D341Med (cell line): ENCODE measurements at regions not wholly inside any gene's neighbourhood (a gene's known extent, or its start where the extent isn't known, plus 50 kb on each side); places are given as distances from the start of the nearest gene placed in this dataset.

Experiments
- DNase-seq: peaks from one replicate; pipeline ENCODE4 v3.0.0; 2012; ENCODE audit warnings: low spot score

DNA sequence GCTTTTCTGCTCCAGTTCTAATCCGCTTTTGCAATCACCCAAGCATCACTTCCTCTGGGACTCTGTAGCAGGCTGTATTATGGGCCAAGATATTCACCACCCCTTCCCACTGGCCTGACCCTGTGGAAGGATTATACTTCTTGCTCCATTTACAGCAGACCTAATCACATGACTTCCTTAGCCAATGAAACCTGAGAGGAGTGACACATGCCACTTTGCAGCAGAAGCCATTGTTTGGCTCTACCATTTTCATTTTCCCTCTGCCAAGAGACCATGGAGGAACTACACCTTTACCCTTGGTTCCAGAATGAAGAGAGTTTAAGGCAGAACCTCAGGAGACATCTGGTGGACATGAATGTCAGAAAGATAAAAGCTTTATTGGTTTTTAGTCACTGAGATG lies 134.9 kb upstream of the HSD17B12 start:
- no peak for DNase-seq

- DNase-seq, result no peak
Observed at GRCh38 chr11:43546561-43547429, 133.7 kb upstream of the HSD17B12 start.

DNA sequence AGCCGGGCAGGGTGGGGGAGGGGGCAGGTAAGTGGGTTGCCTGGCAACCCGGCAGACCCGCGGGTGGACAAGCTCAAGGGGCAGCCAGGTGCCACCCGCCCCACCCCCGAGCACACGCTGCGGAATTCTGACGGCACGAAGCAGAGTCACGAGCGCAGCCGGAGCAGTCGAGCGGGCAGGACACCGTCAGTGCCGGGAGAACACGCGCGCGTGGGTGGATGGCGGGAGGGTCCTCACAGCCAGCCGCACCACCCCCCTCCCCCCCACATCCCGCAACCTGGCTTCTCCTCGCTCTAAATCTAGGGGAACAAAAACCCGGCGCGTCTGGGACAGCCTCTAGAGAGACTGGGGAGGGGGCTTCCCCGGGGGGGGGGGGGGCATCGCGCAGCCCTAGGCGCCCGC lies 133.1 kb upstream of the HSD17B12 start:
- DNase-seq, result peak; percentile 25

DNA sequence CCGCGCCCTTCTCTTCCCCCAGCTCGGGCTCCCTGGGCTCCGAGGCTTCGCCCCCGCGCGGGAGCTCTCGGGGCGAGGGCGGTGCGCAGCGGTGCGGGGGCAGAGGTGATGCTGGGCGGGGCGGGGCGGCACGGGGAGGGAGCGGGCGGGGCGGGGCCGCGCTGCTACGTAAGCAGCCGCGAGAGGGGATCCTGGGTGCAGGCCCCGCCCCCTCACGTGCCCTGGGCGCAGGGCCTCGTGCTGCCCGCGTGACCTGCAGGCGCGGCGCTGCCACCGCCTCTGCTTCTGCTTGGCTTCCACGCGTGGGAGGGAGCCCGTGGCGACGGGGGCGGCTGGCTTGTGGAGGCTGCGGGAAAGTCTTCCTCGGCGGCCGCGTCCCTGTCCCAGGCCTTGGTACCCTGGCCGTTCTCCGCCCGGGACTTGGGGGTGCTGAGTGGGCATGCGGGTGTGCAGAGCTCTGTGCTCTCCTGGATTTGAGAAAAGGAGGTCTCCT lies 132.6 kb upstream of the HSD17B12 start:
- peak; percentile 39 for DNase-seq

- DNase-seq, result no peak
Observed at GRCh38 chr11:43548916-43549315, 131.6 kb upstream of the HSD17B12 start.

GRCh38 chr11:43549624-43550023 lies 130.9 kb upstream of the HSD17B12 start:
- no peak for DNase-seq

DNA sequence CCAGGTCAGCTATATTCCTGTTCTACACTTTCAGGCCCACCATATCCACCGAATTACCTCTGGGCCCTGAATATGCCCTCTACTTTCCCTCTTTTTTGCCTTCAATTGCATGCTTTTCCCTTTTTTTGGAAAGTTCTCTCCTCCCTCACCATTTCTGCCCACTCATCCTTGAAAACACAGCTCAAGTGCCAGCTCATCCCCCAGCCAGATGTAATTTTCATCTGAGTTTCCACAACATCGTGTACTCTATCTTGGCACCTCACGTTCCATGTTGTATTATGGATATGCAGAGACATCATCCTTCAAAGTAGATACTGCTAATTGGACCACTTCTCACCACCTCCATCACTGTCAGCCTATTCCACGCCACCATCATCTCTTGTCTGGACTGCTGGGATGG lies 129.8 kb upstream of the HSD17B12 start:
- no peak for DNase-seq

DNA sequence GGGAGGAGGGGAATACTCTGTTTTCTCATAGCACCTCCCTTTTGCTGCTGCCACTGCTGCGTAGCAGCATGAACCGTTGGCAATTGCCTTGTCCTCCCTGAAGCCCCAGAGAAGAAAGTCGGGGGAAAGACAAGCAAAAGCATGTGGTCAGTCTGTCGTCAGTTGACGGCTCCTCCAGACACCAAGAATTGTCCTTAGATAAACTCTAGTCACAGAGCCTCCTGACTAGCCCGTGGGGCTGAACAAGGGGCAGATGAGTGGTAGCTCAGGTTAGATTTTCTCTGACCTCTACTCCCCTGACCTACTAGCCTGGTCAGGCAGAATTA lies 126.4 kb upstream of the HSD17B12 start:
- no peak for DNase-seq

- DNase-seq, result no peak
Observed at GRCh38 chr11:43555186-43555585, 125.4 kb upstream of the HSD17B12 start.

DNA sequence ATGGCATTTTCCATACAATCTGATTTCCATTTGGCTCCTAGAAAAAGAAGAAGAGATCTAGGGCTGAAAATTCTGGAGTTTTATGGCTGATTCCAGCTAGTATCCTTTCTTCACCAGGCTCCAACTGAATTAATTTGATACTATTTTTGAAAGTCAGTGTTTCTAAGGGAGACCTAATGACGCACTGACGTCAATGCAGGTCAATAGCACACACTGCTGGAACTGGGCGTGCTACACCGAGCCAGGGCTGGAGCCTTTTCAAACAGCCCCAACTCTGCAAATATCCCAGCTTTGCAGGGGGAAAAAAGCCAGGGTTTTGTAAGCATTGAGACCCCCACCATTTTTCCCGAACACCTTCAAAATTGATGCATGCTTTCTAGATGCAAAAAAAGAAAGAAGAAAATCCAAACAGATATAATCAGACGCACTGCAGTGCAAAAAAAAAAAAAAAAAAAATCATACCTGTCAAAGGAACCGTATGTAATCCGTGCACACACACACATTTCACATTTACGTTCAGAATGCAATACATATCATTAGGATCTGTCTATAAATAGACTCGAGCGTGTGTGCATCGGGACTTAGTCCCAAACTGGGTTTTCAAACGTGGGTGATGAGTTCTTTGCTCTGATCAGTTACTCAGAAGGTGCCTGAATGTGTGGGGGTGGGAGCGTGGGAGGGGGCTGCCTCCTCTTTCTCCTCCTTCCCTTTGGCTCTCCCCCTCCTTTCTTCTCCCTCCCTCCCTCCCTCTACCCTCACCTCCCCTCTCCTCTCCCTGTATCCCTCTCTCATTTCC lies 124.5 kb upstream of the HSD17B12 start:
- no peak for DNase-seq

DNA sequence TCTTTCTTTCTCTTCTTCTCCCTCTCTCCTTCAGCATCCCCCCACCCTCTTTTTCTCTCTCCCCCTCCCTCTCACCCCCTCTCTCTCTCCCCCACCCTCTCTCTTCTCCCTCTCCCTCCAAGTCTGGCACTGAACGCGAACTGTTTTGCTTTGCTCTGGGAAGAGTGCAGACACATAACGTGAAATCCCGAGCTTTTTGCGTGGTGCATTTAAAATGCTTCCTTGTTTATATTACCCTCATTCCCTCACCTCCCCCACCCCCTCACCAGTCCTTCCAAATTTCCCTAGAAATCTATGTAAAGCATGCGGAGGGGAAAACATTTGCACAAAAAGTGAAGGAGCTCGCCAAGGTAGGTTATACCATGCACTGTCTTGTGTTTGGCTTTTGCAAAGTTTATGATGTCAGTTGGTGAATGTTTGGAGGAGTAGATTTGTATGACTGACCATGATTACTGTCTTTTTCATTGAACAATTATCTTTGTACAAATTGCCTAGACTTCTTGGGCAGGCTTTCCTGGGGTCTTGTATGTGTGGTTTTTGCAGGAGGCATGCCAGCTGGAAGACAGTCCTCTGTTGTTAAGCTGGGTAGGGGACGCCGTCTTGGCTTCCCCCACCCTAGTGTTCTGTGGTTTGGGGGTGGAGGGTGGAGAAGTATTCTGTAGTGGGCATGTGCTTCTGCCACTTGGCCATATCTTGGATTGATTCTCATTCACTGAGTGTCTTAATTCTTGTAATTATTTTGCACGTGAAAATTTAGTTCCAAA lies 123.7 kb upstream of the HSD17B12 start:
- DNase-seq, result no peak

GRCh38 chr11:43557553-43558110 lies 122.9 kb upstream of the HSD17B12 start:
- peak; percentile 36 for DNase-seq

DNA sequence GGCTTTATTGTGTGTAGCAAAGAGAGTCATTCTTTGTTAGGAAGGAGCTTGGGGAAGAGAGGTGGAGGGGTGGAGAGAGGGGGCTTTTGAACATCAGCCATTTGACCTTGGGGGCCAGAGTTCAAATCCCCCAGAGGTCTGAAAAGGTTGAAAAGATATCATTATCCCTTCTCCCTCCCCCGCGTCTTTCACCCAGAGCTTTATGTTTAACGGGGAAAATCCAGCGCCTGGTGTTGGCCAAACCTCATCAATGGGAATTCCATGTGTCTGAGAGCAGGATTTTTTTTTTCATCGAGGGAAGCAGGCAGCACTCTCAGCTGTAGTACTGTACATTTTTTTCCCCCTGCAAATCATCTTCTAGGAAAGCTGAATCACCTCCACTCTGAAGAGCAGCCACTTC lies 122.4 kb upstream of the HSD17B12 start:
- DNase-seq, result no peak

- DNase-seq, result no peak
Observed at GRCh38 chr11:43558556-43559127, 121.9 kb upstream of the HSD17B12 start.

GRCh38 chr11:43561832-43562231 lies 118.7 kb upstream of the HSD17B12 start:
- no peak for DNase-seq

- peak; percentile 68 for DNase-seq
Observed at GRCh38 chr11:43567396-43567975, 113.1 kb upstream of the HSD17B12 start.

DNA sequence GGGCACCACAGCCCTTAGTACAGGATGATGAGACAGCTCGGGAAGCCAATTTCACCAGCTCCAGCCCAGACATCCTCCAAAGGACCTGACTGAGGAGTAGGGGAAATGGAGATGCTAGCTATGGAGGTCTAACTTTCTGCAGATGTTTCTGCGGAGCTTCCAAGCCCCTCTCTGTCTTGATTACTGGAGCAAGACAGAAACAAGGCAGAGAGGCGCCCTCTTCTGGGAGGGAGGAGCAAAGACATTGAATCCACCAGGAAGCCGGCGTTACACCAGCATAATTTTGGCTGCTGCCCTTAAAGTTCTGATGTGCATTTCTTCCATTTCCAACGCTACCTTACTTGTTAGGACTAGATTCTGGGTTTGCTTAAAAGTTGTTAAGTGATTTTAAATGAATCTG lies 107.3 kb upstream of the HSD17B12 start:
- peak; percentile 64 for DNase-seq

DNA sequence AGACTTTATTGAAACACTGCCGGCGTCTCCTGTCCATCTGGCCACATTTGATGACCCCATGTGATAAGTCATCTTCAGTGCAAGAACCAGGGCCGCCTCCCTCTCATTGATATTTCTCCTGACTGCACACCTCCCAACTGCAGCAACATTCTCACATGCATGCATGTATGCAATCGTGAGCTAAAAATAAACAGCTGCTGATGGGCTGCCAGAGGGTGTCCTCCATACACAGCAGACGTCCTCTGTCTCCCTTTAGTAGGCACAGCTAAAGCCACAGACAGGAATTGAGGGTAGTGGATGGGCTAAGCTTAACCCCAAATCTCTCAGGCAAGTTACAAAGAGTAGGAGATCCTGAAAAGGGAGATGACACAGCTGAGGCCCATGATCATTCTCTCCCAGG lies 106.7 kb upstream of the HSD17B12 start:
- no peak for DNase-seq

DNA sequence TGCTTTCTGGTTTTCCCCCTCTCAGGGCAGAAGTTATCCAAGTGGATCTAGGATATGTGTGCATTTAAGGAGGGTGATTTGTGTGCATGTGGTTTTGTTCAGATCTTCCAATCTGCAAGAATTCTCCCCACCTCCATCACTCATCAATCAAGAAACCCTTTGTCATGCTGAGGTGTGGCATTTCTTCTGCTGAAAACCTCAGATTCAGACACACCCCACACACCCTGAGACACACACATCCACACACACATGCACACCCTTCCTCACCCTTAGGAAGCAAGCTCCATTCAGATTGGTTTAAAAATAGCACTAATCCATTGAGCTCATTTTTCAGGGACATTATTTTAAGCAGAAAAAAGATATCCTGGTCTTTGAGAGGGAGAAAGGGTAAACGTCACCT lies 106.1 kb upstream of the HSD17B12 start:
- no peak for DNase-seq

DNA sequence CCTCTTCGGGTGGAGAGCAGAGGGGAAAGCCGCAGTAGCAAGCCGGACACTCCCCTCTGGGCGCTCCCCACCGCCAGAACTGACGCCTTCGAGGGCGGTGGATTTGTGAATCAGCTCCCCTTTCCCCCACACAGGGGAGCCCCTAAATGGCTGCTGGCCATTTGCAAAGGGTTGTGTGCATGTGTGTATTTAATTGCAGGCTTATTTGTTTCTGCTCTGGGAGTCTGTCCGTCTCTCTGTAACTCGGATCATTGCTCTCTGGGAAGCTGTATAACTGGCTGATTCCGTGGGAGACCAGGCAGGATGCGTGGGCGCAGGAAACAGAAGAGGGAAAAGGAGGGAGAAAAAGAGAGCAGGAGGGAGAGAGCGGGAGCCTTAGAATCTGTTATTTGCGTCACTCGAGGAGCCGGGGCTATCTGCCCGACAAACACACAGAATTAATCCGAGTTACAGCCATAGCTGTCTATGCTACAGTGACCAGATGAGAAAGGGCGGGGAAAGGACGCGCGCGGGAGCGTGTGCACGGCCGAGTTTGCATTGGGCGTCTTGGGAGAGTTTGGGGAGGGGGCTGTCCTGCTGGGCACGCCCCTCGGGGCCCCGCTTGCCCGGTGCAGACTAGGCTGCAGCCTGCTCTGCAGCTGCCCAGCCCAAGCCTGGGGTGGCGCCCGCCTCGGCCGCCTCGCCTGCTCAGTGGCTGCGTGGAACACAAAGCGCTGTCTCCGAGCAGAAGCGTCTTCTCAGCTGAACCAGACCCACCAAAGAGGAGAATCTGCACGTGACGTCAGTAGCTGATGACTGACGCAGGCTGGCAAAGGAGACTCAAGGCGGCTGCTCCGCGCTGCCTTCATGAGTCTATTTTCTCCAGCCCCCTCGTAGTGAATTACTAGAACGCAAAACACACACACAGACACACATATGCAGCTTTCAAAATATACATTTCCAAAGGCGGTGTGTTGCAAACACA lies 105.3 kb upstream of the HSD17B12 start:
- DNase-seq, result peak; percentile 63
